Smooth muscle cell (in vitro differentiated cells): ENCODE measurements at regions not wholly inside any gene's neighbourhood (a gene's known extent, or its start where the extent isn't known, plus 50 kb on each side); places are given as distances from the start of the nearest gene placed in this dataset.

Experiments
- DNase-seq: peaks from one replicate; lab custom pipeline; 2025; ENCODE audit not compliant: unreplicated experiment; lab: John Stamatoyannopoulos, UW
- H2AFZ ChIP-seq: fragments of 200-600 bp; sonication (generic); 2 replicates; pipeline ENCODE4 v1.6.0; 2016; ENCODE audit warnings: antibody characterized with exemption, low read depth, mild to moderate bottlenecking
- H3F3A ChIP-seq: fragments of 200-600 bp; sonication (generic); 2 replicates; pipeline ENCODE4 v1.6.0; 2017; ENCODE audit warnings: antibody characterized with exemption, low read depth
- H3K27ac ChIP-seq: fragments of 200-600 bp; sonication (generic); 2 replicates; pipeline ENCODE4 v1.5.1; 2016; ENCODE audit warnings: low read depth, mild to moderate bottlenecking
- H3K27me3 ChIP-seq: fragments of 200-600 bp; sonication (generic); 2 replicates; pipeline ENCODE4 v1.6.1; 2016; ENCODE audit warnings: low read depth, mild to moderate bottlenecking
- H3K36me3 ChIP-seq: fragments of 200-600 bp; sonication (generic); 2 replicates; pipeline ENCODE4 v1.5.1; 2016; ENCODE audit warnings: low read depth
- H3K4me1 ChIP-seq: fragments of 200-600 bp; sonication (generic); 2 replicates; pipeline ENCODE4 v1.5.1; 2016; ENCODE audit warnings: low read depth
- H3K4me2 ChIP-seq: fragments of 200-600 bp; sonication (generic); 2 replicates; pipeline ENCODE4 v1.6.0; 2016; ENCODE audit warnings: mild to moderate bottlenecking
- H3K4me3 ChIP-seq: fragments of 200-600 bp; sonication (generic); 2 replicates; pipeline ENCODE4 v1.5.1; 2016; ENCODE audit warnings: mild to moderate bottlenecking
- H3K79me2 ChIP-seq: fragments of 200-600 bp; sonication (generic); 2 replicates; pipeline ENCODE4 v1.6.0; 2016; ENCODE audit warnings: low read depth, mild to moderate bottlenecking
- H3K9ac ChIP-seq: fragments of 200-600 bp; sonication (generic); 2 replicates; pipeline ENCODE4 v1.6.0; 2016; ENCODE audit warnings: low read depth
- H3K9me3 ChIP-seq: fragments of 200-600 bp; sonication (generic); replicated peaks from 2 replicates; pipeline ENCODE4 v1.5.1; 2016; ENCODE audit warnings: low read depth
- H4K20me1 ChIP-seq: fragments of 200-600 bp; sonication (generic); 2 replicates; pipeline ENCODE4 v1.6.0; 2016; ENCODE audit warnings: low read depth
- CTCF ChIP-seq: fragments of 200-600 bp; sonication (generic); IDR thresholded peaks from 2 replicates; pipeline ENCODE4 v1.5.1; 2017; ENCODE audit warnings: borderline replicate concordance, mild to moderate bottlenecking, antibody characterized with exemption; ENCODE audit not compliant: insufficient read depth, poor library complexity, severe bottlenecking
- WGBS: methylation state at CpG from one replicate; pipeline ENCODE4 v1.1.7; 2016; ENCODE audit warnings: low lambda C conversion rate; 5-methylcytosine and 5-hydroxymethylcytosine counted together

- DNase-seq, result no peak
- Histone ChIP-seq H3K27me3 (no peaks in the 10 kb centered on the region), H4K20me1 (no peaks in the 10 kb centered on the region), H3K79me2 (no peaks in the 10 kb centered on the region), H3K4me3 (no peak overlapping the region), H3K36me3 (no peaks in the 10 kb centered on the region), H2AFZ (no peak overlapping the region), H3K27ac (no peak overlapping the region), H3K9me3 (no peaks in the 10 kb centered on the region), H3F3A (no peaks in the 10 kb centered on the region), H3K4me1 (no peaks in the 10 kb centered on the region), H3K4me2 (no peak overlapping the region), H3K9ac (no peak overlapping the region)
- no peak for TF ChIP-seq CTCF
- WGBS, result 54% methylated on average over 2 of the region's 2 CpGs
Measured at GRCh38 chr9:1495282-1496030, 445.3 kb downstream of the DMRT2 start.

DNA sequence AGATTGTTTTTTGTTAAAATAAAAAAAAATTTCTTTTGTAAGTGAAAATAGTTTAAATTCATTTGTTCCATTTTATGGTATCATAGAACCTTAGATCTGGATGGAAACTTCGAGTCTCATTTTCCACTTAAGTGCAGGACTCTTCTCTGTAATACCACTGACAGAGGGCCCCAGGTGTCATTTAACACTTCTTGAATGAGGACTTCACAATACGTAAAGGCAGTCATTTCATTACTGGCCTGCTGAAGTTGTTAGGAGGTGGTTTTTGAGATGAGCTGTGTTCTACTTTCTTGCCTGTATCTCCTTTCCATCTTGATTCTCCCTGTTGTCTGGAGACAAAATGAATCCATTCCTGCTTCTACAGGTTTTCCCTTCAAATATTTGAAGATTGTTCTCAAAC lies 455.3 kb downstream of the DMRT2 start:
- no peaks in the 10 kb centered on the region for H3K4me1 ChIP-seq
- H3K9ac ChIP-seq, result no peak overlapping the region
- no peak for DNase-seq
- no peak overlapping the region for H3K4me3 ChIP-seq
- peaks cover 13% of the 10 kb centered on the region for H3K9me3 ChIP-seq
- no peak for TF ChIP-seq CTCF
- H3K4me2 ChIP-seq, result no peak overlapping the region
- no peaks in the 10 kb centered on the region for H3K79me2 ChIP-seq
- H2AFZ ChIP-seq, result no peak overlapping the region
- 61% methylated on average over 2 of the region's 2 CpGs for WGBS
- H3K27ac ChIP-seq, result no peak overlapping the region
- no peaks in the 10 kb centered on the region for H3K27me3 ChIP-seq
- H3F3A ChIP-seq, result no peaks in the 10 kb centered on the region
- H3K36me3 ChIP-seq, result no peaks in the 10 kb centered on the region
- H4K20me1 ChIP-seq, result no peaks in the 10 kb centered on the region

DNA sequence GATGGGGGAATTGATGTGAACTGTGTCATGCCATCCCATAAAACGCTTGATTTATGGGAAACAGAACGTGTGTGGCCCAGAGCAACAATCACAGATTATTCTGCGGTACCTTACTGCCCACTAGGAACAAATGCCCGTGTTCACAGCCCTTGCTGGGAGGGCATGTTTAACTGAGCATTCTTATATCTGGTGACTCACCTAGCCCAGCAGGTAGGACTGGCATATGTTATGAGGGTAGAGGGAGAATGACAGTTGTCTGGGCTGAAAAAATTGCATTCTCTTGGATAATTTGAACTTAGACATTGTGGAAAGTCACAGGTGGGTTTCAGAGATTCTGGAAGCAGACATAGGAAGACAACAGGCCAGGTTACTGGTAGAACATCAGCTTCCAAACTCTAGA lies 460.6 kb downstream of the DMRT2 start:
- DNase-seq, result no peak
- H3K4me1 ChIP-seq, result no peaks in the 10 kb centered on the region

More for the DNA sequence above, 460.6 kb downstream of the DMRT2 start:
- H3K27ac ChIP-seq, result no peak overlapping the region
- no peaks in the 10 kb centered on the region for H3F3A ChIP-seq
- no peaks in the 10 kb centered on the region for H3K36me3 ChIP-seq
- H3K27me3 ChIP-seq, result no peaks in the 10 kb centered on the region
- no peak for TF ChIP-seq CTCF
- peaks cover 3% of the 10 kb centered on the region for H3K9me3 ChIP-seq
- H3K79me2 ChIP-seq, result no peaks in the 10 kb centered on the region
- no peak overlapping the region for H3K4me2 ChIP-seq
- no peak overlapping the region for H3K9ac ChIP-seq
- no peak overlapping the region for H2AFZ ChIP-seq
- H3K4me3 ChIP-seq, result no peak overlapping the region
- 51% methylated on average over 4 of the region's 4 CpGs for WGBS
- H4K20me1 ChIP-seq, result no peaks in the 10 kb centered on the region
